Stimulated activated naive CD4-positive, alpha-beta T cell treated with Interleukin-2 at 50 U/mL for 16 hours (primary cell): ENCODE measurements at regions not wholly inside any gene's neighbourhood (a gene's known extent, or its start where the extent isn't known, plus 50 kb on each side); places are given as distances from the start of the nearest gene placed in this dataset.

Source experiments
- DNase-seq: peaks from one replicate; lab custom pipeline; 2025; lab: John Stamatoyannopoulos, UW

- no peak for DNase-seq
Measured at GRCh38 chr7:114856625-114857024, 65.3 kb upstream of the MDFIC start.

GRCh38 chr7:114857605-114858004 lies 64.3 kb upstream of the MDFIC start:
- no peak for DNase-seq

- no peak for DNase-seq
Measured at GRCh38 chr7:114859477-114859876, 62.4 kb upstream of the MDFIC start.

DNA sequence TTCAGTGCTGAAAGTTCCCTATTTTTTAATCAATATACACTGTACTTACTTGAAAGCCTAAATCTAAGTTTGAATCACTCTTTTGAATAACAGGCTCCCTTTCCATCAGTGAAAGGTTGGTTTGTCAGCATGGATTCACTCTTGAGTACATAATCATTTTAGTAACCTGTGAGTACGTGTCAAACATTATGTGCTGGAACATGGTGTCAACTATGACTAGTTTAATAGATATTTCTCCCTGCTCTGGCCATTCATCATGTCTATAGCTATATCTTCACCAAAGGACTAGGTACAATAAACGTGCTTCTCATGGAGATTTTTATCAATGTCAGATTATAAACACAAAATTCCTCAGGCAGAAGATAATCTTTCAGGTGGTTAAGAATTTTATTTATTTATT lies 61.7 kb upstream of the MDFIC start:
- no peak for DNase-seq

GRCh38 chr7:114862406-114862805 lies 59.5 kb upstream of the MDFIC start:
- DNase-seq, result no peak

GRCh38 chr7:114864278-114864677 lies 57.6 kb upstream of the MDFIC start:
- no peak for DNase-seq

DNA sequence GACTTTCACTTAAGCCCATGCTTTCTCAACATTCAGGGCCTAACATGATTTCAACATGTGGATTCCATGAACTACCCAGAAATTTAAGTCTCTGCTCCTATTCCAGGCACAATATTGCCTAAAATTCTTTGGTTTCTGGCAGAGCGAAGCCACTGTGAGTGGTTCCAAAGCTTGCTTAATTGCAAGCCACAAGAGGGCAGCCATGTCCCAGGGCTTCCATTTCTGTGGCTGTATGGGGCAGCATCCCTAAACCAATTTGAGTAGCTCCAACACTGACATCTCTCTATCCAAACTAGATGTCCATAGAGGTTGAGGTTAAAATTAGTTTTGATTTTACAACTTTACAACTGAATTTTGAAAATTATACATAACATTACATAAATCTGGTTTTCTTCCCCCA lies 56.3 kb upstream of the MDFIC start:
- DNase-seq, result peak; percentile 20
